Testis (tissue), 2 donors: ENCODE measurements at regions not wholly inside any gene's neighbourhood (a gene's known extent, or its start where the extent isn't known, plus 50 kb on each side); places are given as distances from the start of the nearest gene placed in this dataset.

Source experiments
- CTCF ChIP-seq, 3 experiments: fragments of 450-650 bp in 2 of 3; fragments of 200-600 bp in 1 of 3; sonication (generic) in 1 of 3; IDR thresholded peaks; one replicate each; pipeline ENCODE4 v1.5.1; 2016 to 2019; ENCODE audit warnings: antibody characterized with exemption in 3 of 3, mild to moderate bottlenecking in 2 of 3, moderate library complexity in 1 of 3
- POLR2A ChIP-seq: fragments of 450-650 bp; IDR thresholded peaks from one replicate; pipeline ENCODE4 v1.6.1; 2017; ENCODE audit warnings: antibody characterized with exemption, mild to moderate bottlenecking, moderate library complexity

- TF ChIP-seq CTCF (IDR thresholded peaks at IDR 0.05) = no peak
- no peak for TF ChIP-seq POLR2A
Measured at GRCh38 chr7:28343462-28343861, 68.9 kb upstream of the CREB5 start.
